Vagina (tissue), 2 donors: ENCODE measurements at regions not wholly inside any gene's neighbourhood (a gene's known extent, or its start where the extent isn't known, plus 50 kb on each side); places are given as distances from the start of the nearest gene placed in this dataset.
"Not testable (repeated sequence)": the region's sequence is repeated elsewhere in the genome, so short reads cannot be mapped to it uniquely, and the experiment has no call there.

Experiments
- DNase-seq, 2 donors: peaks; one replicate each; pipeline ENCODE4 v3.0.0-alpha.2; 2017; ENCODE audit errors: extremely low spot score in 2 of 2
- H3K27ac ChIP-seq: fragments of 200-600 bp; sonication (generic); one replicate; pipeline ENCODE4 v1.5.1; 2019
- H3K27me3 ChIP-seq: fragments of 200-600 bp; sonication (generic); one replicate; pipeline ENCODE4 v1.5.1; 2019
- H3K36me3 ChIP-seq, 2 donors: fragments of 200-600 bp; sonication (generic); one replicate each; pipeline ENCODE4 v1.5.1; 2017 to 2019
- H3K4me1 ChIP-seq: fragments of 200-600 bp; sonication (generic); one replicate; pipeline ENCODE4 v1.5.1; 2019
- H3K4me3 ChIP-seq, 2 donors: fragments of 200-600 bp; sonication (generic); 1 replicate in 1 of 2; 2 replicates in 1 of 2; pipeline ENCODE4 v1.5.1; 2016 to 2019
- H3K9me3 ChIP-seq: fragments of 200-600 bp; sonication (generic); one replicate; pipeline ENCODE4 v1.5.1; 2019
- POLR2A ChIP-seq, 2 donors: fragments of 450-650 bp; IDR thresholded peaks; one replicate each; pipeline ENCODE4 v1.6.1; 2017; ENCODE audit warnings: antibody characterized with exemption in 2 of 2, mild to moderate bottlenecking in 2 of 2, moderate library complexity in 2 of 2
- POLR2AphosphoS5 ChIP-seq, 2 donors: sonication (generic); formaldehyde crosslinking; IDR thresholded peaks; one replicate each; pipeline ENCODE4 v1.9.0; 2017; ENCODE audit warnings: antibody characterized with exemption in 2 of 2, mild to moderate bottlenecking in 2 of 2, low read depth in 1 of 2; ENCODE audit not compliant: insufficient read depth in 1 of 2
- intact Hi-C: fragments of 100-400 bp; cut with DNase I; formaldehyde crosslinking; loops from one replicate; pipeline ENCODE4 v1.15.1; 2023
- TF ChIP-seq, protein P1 (sequence below), 3 experiments: fragments of 450-650 bp in 2 of 3; fragments of 200-600 bp in 1 of 3; sonication (generic) in 1 of 3; IDR thresholded peaks; one replicate each; pipeline ENCODE4 v1.5.1; 2017 to 2019; ENCODE audit warnings: antibody characterized with exemption in 3 of 3, mild to moderate bottlenecking in 2 of 3, moderate library complexity in 2 of 3

DNA sequence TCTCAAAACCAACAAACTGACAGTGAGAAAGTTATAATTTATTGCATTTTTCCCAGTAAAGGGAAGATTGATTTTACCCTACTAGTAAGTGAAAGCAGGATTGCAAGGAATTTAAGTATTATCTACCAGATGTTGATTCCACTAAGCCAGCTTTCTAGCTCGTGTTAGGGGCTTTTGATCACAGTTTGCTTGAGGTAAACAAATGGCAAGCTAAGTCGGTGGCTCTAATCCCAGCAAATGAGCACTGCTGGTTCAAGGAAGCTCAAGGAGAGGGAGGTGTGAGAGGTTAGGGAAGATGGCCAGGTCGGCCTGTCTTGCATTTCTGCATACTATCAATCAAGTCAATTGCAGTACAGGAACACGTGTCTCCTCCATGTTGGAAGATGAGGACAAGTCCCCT lies 448.7 kb upstream of the POM121L12 start:
- Histone ChIP-seq H3K4me3 (no peak overlapping the region), H3K27me3 (no peaks in the 10 kb centered on the region), H3K4me1 (no peaks in the 10 kb centered on the region), H3K9me3 (no peaks in the 10 kb centered on the region), H3K27ac (no peak overlapping the region), H3K36me3 (no peaks in the 10 kb centered on the region)
- TF ChIP-seq POLR2A (IDR thresholded peaks at IDR 0.05), result no peak
- TF ChIP-seq, protein P1, sequence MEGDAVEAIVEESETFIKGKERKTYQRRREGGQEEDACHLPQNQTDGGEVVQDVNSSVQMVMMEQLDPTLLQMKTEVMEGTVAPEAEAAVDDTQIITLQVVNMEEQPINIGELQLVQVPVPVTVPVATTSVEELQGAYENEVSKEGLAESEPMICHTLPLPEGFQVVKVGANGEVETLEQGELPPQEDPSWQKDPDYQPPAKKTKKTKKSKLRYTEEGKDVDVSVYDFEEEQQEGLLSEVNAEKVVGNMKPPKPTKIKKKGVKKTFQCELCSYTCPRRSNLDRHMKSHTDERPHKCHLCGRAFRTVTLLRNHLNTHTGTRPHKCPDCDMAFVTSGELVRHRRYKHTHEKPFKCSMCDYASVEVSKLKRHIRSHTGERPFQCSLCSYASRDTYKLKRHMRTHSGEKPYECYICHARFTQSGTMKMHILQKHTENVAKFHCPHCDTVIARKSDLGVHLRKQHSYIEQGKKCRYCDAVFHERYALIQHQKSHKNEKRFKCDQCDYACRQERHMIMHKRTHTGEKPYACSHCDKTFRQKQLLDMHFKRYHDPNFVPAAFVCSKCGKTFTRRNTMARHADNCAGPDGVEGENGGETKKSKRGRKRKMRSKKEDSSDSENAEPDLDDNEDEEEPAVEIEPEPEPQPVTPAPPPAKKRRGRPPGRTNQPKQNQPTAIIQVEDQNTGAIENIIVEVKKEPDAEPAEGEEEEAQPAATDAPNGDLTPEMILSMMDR (IDR thresholded peaks at IDR 0.05), result no peak
- TF ChIP-seq POLR2AphosphoS5 (IDR thresholded peaks at IDR 0.05; ENCODE audit: insufficient read depth in 1 of 2, low read depth in 1 of 2), result no peak
- no peak for DNase-seq
- intact Hi-C loops, result no loop called here

DNA sequence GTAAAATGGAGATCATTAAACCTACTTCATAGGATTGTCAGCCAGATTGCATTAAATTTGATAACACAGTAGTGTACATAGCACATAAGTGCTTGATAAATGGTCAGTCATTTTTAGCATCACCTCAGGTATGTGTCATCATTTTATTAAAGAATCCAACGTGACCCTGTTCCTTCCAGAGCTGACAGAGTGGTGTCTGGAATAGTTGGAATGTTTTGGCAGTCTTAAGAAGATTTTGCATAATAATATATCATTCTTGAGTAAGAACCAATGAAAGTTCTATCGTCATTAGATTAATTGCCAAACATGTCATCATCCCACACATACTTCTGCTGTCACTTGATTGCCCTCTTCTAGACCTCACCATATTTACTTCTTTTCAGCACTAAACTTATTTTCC lies 451.4 kb upstream of the POM121L12 start:
- Histone ChIP-seq H3K27ac (no peak overlapping the region), H3K4me3 (no peak overlapping the region), H3K4me1 (no peaks in the 10 kb centered on the region), H3K36me3 (no peaks in the 10 kb centered on the region), H3K9me3 (no peaks in the 10 kb centered on the region), H3K27me3 (no peaks in the 10 kb centered on the region)
- no peak for TF ChIP-seq POLR2AphosphoS5 (IDR thresholded peaks at IDR 0.05; ENCODE audit: insufficient read depth in 1 of 2, low read depth in 1 of 2)
- TF ChIP-seq, protein P1 (IDR thresholded peaks at IDR 0.05), result no peak
- no peak for TF ChIP-seq POLR2A (IDR thresholded peaks at IDR 0.05)
- intact Hi-C loops, result no loop called here
- no peak for DNase-seq

DNA sequence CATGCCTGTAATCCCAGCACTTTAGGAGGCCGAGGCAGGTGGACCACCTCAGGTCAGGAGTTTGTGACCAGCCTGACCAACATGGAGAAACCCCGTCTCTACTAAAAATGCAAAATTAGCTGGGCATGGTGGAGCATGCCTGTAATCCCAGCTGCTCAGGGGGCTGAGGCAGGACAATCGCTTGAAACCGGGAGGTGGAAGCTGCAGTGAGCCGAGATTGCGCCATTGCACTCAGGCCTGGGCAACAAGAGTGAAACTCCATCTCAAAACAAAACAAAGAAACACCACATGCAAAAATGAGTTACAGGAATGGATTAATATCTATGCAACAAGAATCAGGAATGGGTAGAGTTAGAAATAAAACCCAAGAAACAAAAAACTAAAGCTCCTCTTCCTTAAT lies 462.3 kb upstream of the POM121L12 start:
- H3K9me3 ChIP-seq, H3K27ac ChIP-seq, DNase-seq, H3K4me3 ChIP-seq, intact Hi-C loops, H3K36me3 ChIP-seq, H3K4me1 ChIP-seq, H3K27me3 ChIP-seq: not testable (repeated sequence)

DNA sequence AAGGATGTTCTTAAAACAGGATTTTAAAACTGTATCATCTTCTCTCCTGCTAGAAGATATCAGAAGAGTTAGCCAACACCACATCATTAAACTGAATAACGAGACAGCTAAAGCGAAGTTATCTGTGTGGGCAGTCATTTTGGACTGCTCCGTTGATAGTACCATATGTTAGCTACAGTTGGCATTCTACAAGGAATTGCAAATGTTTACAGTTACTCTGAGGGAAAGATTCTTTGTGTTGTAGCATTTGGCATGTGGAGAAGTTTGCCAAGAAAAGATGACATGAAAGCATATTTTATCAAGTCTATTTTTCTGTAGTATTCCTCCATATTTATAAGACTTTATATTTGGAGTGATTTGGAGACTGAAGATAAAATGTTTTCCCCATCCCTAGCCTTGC lies 464.4 kb upstream of the POM121L12 start:
- no peak for DNase-seq
- Histone ChIP-seq H3K36me3 (no peaks in the 10 kb centered on the region), H3K27ac (no peak overlapping the region), H3K4me1 (no peaks in the 10 kb centered on the region), H3K4me3 (no peak overlapping the region), H3K9me3 (no peaks in the 10 kb centered on the region), H3K27me3 (no peaks in the 10 kb centered on the region)
- TF ChIP-seq POLR2A (IDR thresholded peaks at IDR 0.05) (no peak), POLR2AphosphoS5 (IDR thresholded peaks at IDR 0.05; ENCODE audit: insufficient read depth in 1 of 2, low read depth in 1 of 2) (no peak)
- TF ChIP-seq, protein P1 (IDR thresholded peaks at IDR 0.05), result no peak
- intact Hi-C loops, result no loop called here

DNA sequence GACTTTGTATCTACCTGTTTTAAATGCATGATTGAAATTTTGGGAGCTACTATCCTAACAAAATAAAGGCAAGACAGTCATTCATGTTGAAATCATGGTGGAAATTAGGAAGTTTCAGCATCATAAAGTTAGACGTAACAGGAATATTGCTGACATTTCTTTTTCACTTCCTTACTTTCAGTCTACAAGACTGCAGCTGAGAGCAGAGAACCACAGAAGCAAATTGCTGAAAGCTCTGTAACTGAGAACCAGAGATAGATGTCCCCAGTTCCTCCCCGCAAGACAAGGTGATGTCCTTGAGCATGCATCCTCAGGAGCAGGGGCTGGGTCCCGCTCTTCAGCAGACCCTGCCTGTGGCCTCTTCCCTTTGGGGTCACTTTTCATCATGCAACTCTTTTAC lies 466.3 kb upstream of the POM121L12 start:
- no peak overlapping the region for H3K27ac ChIP-seq
- H3K4me1 ChIP-seq, result no peaks in the 10 kb centered on the region
- H3K27me3 ChIP-seq, result no peaks in the 10 kb centered on the region
- H3K9me3 ChIP-seq, result no peaks in the 10 kb centered on the region
- H3K4me3 ChIP-seq, result no peak overlapping the region
- no peak for TF ChIP-seq POLR2AphosphoS5 (IDR thresholded peaks at IDR 0.05; ENCODE audit: insufficient read depth in 1 of 2, low read depth in 1 of 2)
- TF ChIP-seq, protein P1 (IDR thresholded peaks at IDR 0.05), result no peak
- TF ChIP-seq POLR2A (IDR thresholded peaks at IDR 0.05), result no peak
- no peak for DNase-seq
- H3K36me3 ChIP-seq, result no peaks in the 10 kb centered on the region
- intact Hi-C loops, result no loop called here

DNA sequence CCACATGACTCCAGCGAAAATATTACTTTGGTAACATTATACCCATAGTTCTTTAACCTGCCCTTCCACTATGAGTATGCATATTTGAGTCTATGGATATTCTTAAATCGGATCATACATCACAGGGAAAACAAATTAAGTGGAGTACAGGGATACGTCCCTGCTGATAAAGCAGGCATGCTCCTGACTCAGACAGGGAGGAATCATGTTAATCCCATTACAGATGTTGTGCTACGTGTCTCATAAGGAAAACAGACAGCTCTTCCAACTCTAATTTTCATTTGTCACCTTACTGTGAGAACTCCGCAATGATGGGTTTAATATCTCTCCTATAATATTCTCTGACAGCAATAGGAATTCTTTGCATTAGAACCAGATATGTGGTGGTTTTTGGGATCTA lies 469.5 kb upstream of the POM121L12 start:
- Histone ChIP-seq H3K9me3 (no peaks in the 10 kb centered on the region), H3K4me1 (no peaks in the 10 kb centered on the region), H3K4me3 (no peak overlapping the region), H3K27ac (no peak overlapping the region), H3K36me3 (no peaks in the 10 kb centered on the region), H3K27me3 (no peaks in the 10 kb centered on the region)
- TF ChIP-seq POLR2A (IDR thresholded peaks at IDR 0.05) (no peak), POLR2AphosphoS5 (IDR thresholded peaks at IDR 0.05; ENCODE audit: insufficient read depth in 1 of 2, low read depth in 1 of 2) (no peak)
- TF ChIP-seq, protein P1 (IDR thresholded peaks at IDR 0.05), result no peak
- DNase-seq, result no peak
- intact Hi-C loops, result no loop called here
